T-cell (primary cell): ENCODE measurements at regions not wholly inside any gene's neighbourhood (a gene's known extent, or its start where the extent isn't known, plus 50 kb on each side); places are given as distances from the start of the nearest gene placed in this dataset.

Experiments
- ATAC-seq, 4 experiments: fragments of 200-7000 bp in 3 of 4; fragments of 150-1000 bp in 1 of 4; cut with Tn5 transposase; replicated peaks in 1 of 4; 1 replicate in 3 of 4; 2 replicates in 1 of 4; pipeline ENCODE4 v1.10.0; 2021; ENCODE audit warnings: moderate library complexity in 3 of 4, mild to moderate bottlenecking in 2 of 4, moderate number of reproducible peaks in 1 of 4
- CTCF ChIA-PET, 2 donors: fragments of 300-600 bp; sonication (Branson Sonifier 250); formaldehyde crosslinking; loops; one replicate each; lab custom pipeline; 2022; ENCODE audit warnings: antibody characterized with exemption in 2 of 2; lab: Charles Lee
- POLR2A ChIA-PET, 2 donors: fragments of 300-600 bp; sonication (Branson Sonifier 250); formaldehyde crosslinking; loops; one replicate each; lab custom pipeline; 2022; ENCODE audit warnings: antibody characterized with exemption in 2 of 2; lab: Charles Lee
- DNase-seq, 35 experiments: peaks; one replicate each; pipeline versions ENCODE4 v3.0.0 to v3.0.0-alpha.2; 2013 to 2023
- H3K27ac ChIP-seq: one replicate; pipeline ENCODE4 v1.5.1; 2013; ENCODE audit warnings: low read length
- H3K27me3 ChIP-seq, 2 experiments: replicated peaks in 1 of 2; 1 replicate in 1 of 2; 2 replicates in 1 of 2; pipeline versions ENCODE4 v1.6.1 to v1.7.0; 2013; ENCODE audit warnings: low read length in 1 of 2, mixed read lengths in 1 of 2; ENCODE audit not compliant: control insufficient read depth in 2 of 2, insufficient read depth in 2 of 2; ENCODE audit errors: extremely low read depth in 1 of 2
- H3K36me3 ChIP-seq, 2 donors: 1 replicate in 1 of 2; 2 replicates in 1 of 2; pipeline versions ENCODE4 v1.6.1 to v1.7.0; 2013; ENCODE audit warnings: low read length in 1 of 2; ENCODE audit not compliant: control insufficient read depth in 2 of 2, insufficient read depth in 1 of 2; ENCODE audit errors: extremely low read depth in 1 of 2
- H3K4me1 ChIP-seq, 2 experiments: 1 replicate in 1 of 2; 2 replicates in 1 of 2; pipeline versions ENCODE4 v1.6.1 to v1.7.0; 2013; ENCODE audit warnings: low read length in 2 of 2, mixed read lengths in 1 of 2; ENCODE audit not compliant: insufficient read depth in 2 of 2, control insufficient read depth in 1 of 2; ENCODE audit errors: extremely low read depth in 1 of 2
- H3K4me3 ChIP-seq, 2 donors: 1 replicate in 1 of 2; 2 replicates in 1 of 2; pipeline versions ENCODE4 v1.5.1 to v1.7.0; 2013; ENCODE audit warnings: mild to moderate bottlenecking in 2 of 2, low read length in 1 of 2, moderate library complexity in 1 of 2; ENCODE audit not compliant: control insufficient read depth in 1 of 2; ENCODE audit errors: extremely low read depth in 1 of 2
- H3K9me3 ChIP-seq: 2 replicates; pipeline ENCODE4 v1.7.0; 2013
- H3K27ac Mint-ChIP-seq, 2 donors: one replicate each; pipeline ENCODE4 v1.8.0; 2020 to 2021; ENCODE audit warnings: mild to moderate bottlenecking in 2 of 2, mixed read lengths in 2 of 2
- H3K27me3 Mint-ChIP-seq, 2 donors: one replicate each; pipeline ENCODE4 v1.8.0; 2021 to 2022; ENCODE audit warnings: mixed read lengths in 2 of 2
- H3K36me3 Mint-ChIP-seq: one replicate; pipeline ENCODE4 v1.8.0; 2021; ENCODE audit warnings: mixed read lengths
- H3K4me1 Mint-ChIP-seq, 3 donors: one replicate each; pipeline ENCODE4 v1.8.0; 2020 to 2022; ENCODE audit warnings: mixed read lengths in 3 of 3, mild to moderate bottlenecking in 1 of 3
- H3K4me3 Mint-ChIP-seq, 3 donors: one replicate each; pipeline ENCODE4 v1.8.0; 2020 to 2022; ENCODE audit warnings: mild to moderate bottlenecking in 3 of 3, mixed read lengths in 3 of 3, moderate library complexity in 3 of 3
- H3K9me3 Mint-ChIP-seq, 3 donors: one replicate each; pipeline ENCODE4 v1.8.0; 2020 to 2022; ENCODE audit warnings: mixed read lengths in 3 of 3
- WGBS: methylation state at CpG from one replicate; pipeline ENCODE4 v1.1.5; 2013; ENCODE audit warnings: missing lambda C conversion rate; ENCODE audit not compliant: insufficient coverage; 5-methylcytosine and 5-hydroxymethylcytosine counted together

DNA sequence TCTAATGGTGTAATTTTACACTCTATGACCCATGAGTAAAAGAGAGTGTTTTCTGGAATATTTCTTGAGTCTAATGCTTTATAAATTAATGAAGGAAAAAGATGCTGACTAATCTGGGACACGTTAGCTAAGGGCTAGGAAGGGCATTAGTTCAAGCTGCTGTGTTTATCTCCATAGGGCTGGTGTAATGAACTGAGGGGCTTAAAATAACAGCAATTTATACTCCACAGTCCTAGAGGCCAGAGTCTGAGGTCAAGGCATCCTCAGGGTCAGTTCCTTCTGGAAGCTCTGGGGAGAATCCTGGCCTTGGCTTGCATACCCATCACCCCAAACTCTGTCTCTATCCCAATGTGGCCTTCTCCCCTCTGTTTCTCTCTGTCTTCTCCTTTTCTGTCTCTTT, 105.2 kb upstream of the PFKP start:
- ChIA-PET POLR2A (no interaction called here), CTCF (no interaction called here)
- peaks cover 18 to 25% of the 10 kb centered on the region in 2 donors for H3K27me3 Mint-ChIP-seq
- no peak overlapping the region for H3K4me3 Mint-ChIP-seq
- DNase-seq (no peak), ATAC-seq (no peak)
- H3K9me3 Mint-ChIP-seq, result peaks cover 0 to 4% (median 0%) of the 10 kb centered on the region in 3 donors
- Histone ChIP-seq H3K4me1 (no peaks in the 10 kb centered on the region), H3K27ac (no peak overlapping the region), H3K36me3 (no peaks in the 10 kb centered on the region), H3K9me3 (no peaks in the 10 kb centered on the region), H3K4me3 (no peak overlapping the region), H3K27me3 (peaks cover 0 to 13% of the 10 kb centered on the region in 2 experiments)
- H3K27ac Mint-ChIP-seq, result no peak overlapping the region
- WGBS, result no CpG with 5 or more reads among the region's 1 CpG
- no peaks in the 10 kb centered on the region for H3K4me1 Mint-ChIP-seq
- no peaks in the 10 kb centered on the region for H3K36me3 Mint-ChIP-seq

DNA sequence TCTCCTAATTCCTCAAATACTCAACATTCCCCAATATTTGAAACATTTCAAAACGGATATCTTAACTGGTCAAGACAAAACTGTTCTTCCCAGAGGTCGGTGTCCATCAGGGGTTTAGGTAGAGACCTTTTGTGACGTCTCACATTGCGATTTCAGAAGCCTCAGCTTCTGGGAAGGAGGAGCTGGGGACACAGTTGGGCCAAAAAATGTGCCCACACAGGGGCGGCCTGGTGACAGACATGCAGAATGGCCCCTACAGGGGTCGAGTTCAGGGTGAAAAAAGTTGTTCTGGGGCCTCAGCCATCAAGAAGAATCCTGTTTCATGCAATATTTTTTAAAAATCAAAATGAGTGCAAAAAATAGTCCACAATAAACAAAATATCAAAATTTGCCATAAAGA, 108.7 kb upstream of the PFKP start:
- peaks cover 9 to 17% of the 10 kb centered on the region in 2 donors for H3K27me3 Mint-ChIP-seq
- Histone ChIP-seq H3K9me3 (no peaks in the 10 kb centered on the region), H3K4me3 (no peak overlapping the region), H3K27me3 (peaks cover 0 to 13% of the 10 kb centered on the region in 2 experiments), H3K36me3 (no peaks in the 10 kb centered on the region), H3K27ac (no peak overlapping the region), H3K4me1 (no peaks in the 10 kb centered on the region)
- no peak overlapping the region for H3K27ac Mint-ChIP-seq
- H3K36me3 Mint-ChIP-seq, result no peaks in the 10 kb centered on the region
- no peak overlapping the region for H3K4me3 Mint-ChIP-seq
- ChIA-PET CTCF (no interaction called here), POLR2A (no interaction called here)
- H3K4me1 Mint-ChIP-seq, result no peaks in the 10 kb centered on the region
- DNase-seq (no peak), ATAC-seq (no peak)
- WGBS, result 67% methylated on average over 5 of the region's 6 CpGs
- no peaks in the 10 kb centered on the region for H3K9me3 Mint-ChIP-seq

DNA sequence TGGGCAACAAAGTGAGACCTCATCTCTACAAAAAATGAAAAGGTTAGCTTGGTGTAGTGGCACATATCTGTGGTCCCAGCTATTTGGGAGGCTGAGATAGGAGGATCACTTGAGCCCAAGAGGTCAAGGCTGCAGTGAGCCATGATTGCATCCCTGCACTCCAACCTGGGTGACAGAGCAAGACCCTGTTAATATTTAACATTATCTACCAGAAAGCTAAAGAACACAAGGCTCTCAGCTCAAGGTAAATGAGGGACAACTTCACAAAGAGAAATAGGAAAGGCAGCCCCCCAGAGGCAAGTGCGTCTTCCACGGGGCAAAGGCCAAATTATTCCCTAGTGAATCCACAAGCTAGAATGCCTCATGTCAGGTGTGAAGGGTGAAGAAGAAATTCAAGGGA, 109.6 kb upstream of the PFKP start:
- ChIA-PET POLR2A (no interaction called here), CTCF (interaction anchor here in 1 of 2 donors (0.6 kb wide), 1 partner anchor 25 kb away, joined by 3 read pairs; no protein-coding TSS in a partner anchor)
- H3K27me3 Mint-ChIP-seq, result peaks cover 12 to 14% of the 10 kb centered on the region in 2 donors
- H3K36me3 Mint-ChIP-seq, result no peaks in the 10 kb centered on the region
- no peak overlapping the region for H3K4me3 Mint-ChIP-seq
- H3K9me3 Mint-ChIP-seq, result no peaks in the 10 kb centered on the region
- no CpG with 5 or more reads among the region's 2 CpGs for WGBS
- DNase-seq, result no peak
- no peaks in the 10 kb centered on the region for H3K4me1 Mint-ChIP-seq
- no peaks in the 10 kb centered on the region for H3K4me1 ChIP-seq
- ATAC-seq, result no peak
- H3K36me3 ChIP-seq, result no peaks in the 10 kb centered on the region
- H3K4me3 ChIP-seq, result no peak overlapping the region
- H3K27ac Mint-ChIP-seq, result no peak overlapping the region
- H3K9me3 ChIP-seq, result no peaks in the 10 kb centered on the region
- peaks cover 0 to 8% of the 10 kb centered on the region in 2 experiments for H3K27me3 ChIP-seq
- no peak overlapping the region for H3K27ac ChIP-seq

DNA sequence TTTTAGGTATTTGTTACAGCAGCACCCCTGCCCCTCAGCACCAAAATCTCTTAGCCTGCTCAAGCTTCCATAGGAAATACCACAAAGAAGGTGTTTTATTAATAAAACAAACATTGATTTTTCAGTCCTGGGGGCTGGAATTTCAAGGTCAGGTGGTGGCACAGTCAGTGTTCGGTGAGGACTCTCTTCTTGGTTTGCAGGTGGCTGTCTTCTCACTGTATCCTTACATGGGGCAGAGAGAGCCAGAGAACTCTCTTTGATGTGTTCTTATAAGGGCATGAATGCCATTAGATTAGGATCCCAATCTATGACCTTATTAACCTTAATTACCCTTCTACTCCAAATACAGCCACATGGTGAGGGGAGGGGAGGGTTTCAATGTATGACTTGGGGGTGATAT, 112.3 kb upstream of the PFKP start:
- CTCF ChIA-PET, result no interaction called here
- no peaks in the 10 kb centered on the region for H3K9me3 ChIP-seq
- POLR2A ChIA-PET, result no interaction called here
- no peaks in the 10 kb centered on the region for H3K9me3 Mint-ChIP-seq
- H3K4me3 ChIP-seq, result no peak overlapping the region
- H3K27me3 Mint-ChIP-seq, result peaks cover 12 to 21% of the 10 kb centered on the region in 2 donors
- no peak for DNase-seq
- no peak overlapping the region for H3K27ac ChIP-seq
- no peaks in the 10 kb centered on the region for H3K36me3 ChIP-seq
- WGBS, result no CpG with 5 or more reads among the region's 1 CpG
- peaks cover 0 to 5% (median 2%) of the 10 kb centered on the region in 3 donors for H3K4me1 Mint-ChIP-seq
- H3K27me3 ChIP-seq, result peaks cover 0 to 18% of the 10 kb centered on the region in 2 experiments
- H3K27ac Mint-ChIP-seq, result no peak overlapping the region
- no peak overlapping the region for H3K4me3 Mint-ChIP-seq
- no peaks in the 10 kb centered on the region for H3K36me3 Mint-ChIP-seq
- peaks cover 0 to 5% of the 10 kb centered on the region in 2 experiments for H3K4me1 ChIP-seq
- no peak for ATAC-seq

DNA sequence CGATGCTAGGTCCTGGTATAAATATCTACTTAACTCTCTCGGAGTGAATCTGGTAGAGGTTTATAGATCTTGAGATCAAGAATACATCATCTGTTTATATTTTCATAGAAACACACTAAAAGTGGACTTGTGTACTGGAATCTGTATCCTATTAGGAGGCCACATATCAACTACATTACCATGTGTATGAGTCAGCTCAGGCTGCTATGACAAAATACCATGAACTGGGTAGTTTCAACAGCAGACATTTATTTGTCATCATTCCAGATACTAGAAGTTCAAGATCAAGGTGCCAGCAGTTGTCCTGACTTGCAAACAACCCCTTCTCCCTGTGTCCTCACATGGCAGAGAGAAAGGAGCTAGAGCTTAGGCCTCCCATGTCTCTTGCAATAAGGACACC, 113.9 kb upstream of the PFKP start:
- no peak overlapping the region for H3K4me3 ChIP-seq
- no CpG with 5 or more reads among the region's 2 CpGs for WGBS
- H3K27ac Mint-ChIP-seq, result no peak overlapping the region
- no peaks in the 10 kb centered on the region for H3K36me3 Mint-ChIP-seq
- CTCF ChIA-PET, result no interaction called here
- H3K4me1 Mint-ChIP-seq, result peaks cover 0 to 14% (median 11%) of the 10 kb centered on the region in 3 donors
- peaks cover 7 to 29% of the 10 kb centered on the region in 2 donors for H3K27me3 Mint-ChIP-seq
- H3K27ac ChIP-seq, result no peak overlapping the region
- H3K4me3 Mint-ChIP-seq, result no peak overlapping the region
- H3K27me3 ChIP-seq, result peaks cover 0 to 25% of the 10 kb centered on the region in 2 experiments
- H3K9me3 Mint-ChIP-seq, result no peaks in the 10 kb centered on the region
- POLR2A ChIA-PET, result no interaction called here
- no peaks in the 10 kb centered on the region for H3K9me3 ChIP-seq
- peaks cover 0 to 13% of the 10 kb centered on the region in 2 experiments for H3K4me1 ChIP-seq
- ATAC-seq, result no peak
- H3K36me3 ChIP-seq, result no peaks in the 10 kb centered on the region
- DNase-seq, result no peak

DNA sequence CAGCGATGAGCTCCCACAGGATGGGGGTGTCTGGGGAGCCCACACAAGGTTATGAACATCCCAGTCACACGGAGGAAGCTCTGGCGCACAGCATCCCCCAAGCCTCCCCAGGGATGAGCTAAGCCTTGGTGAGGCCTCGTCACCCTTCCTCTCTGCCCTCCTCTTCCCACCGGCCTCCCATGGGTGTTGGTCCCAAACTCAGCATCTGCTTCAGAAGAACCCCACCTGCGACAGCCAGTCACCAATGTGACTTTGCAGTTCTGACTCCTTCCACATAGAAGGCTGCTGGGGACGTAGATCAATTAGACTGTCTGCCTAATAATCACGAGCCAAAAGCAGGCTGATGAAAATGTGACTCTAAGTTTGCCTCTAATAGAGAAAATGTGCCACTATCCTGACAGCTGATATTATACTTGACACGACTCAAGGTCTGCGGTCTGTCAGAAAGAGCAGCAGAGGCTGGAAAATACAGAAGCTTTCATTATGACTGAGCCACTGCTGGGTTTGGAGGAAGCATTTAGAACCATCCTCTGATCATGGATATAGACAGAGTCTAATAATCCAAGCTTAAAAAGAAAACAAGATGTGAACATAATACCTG, 116.0 kb upstream of the PFKP start:
- ChIA-PET POLR2A (no interaction called here), CTCF (no interaction called here)
- H3K36me3 ChIP-seq, result no peaks in the 10 kb centered on the region
- Mint-ChIP-seq H3K4me1 (peaks cover 0 to 15% (median 11%) of the 10 kb centered on the region in 3 donors), H3K9me3 (no peaks in the 10 kb centered on the region), H3K4me3 (no peak overlapping the region), H3K27me3 (peaks cover 7 to 32% of the 10 kb centered on the region in 2 donors), H3K27ac (no peak overlapping the region), H3K36me3 (no peaks in the 10 kb centered on the region)
- H3K4me1 ChIP-seq, result peaks cover 0 to 13% of the 10 kb centered on the region in 2 experiments
- peaks cover 0 to 25% of the 10 kb centered on the region in 2 experiments for H3K27me3 ChIP-seq
- ATAC-seq (no peak), DNase-seq (no peak)
- no peak overlapping the region for H3K27ac ChIP-seq
- WGBS, result 70% methylated on average over 9 of the region's 10 CpGs
- no peak overlapping the region for H3K4me3 ChIP-seq
- H3K9me3 ChIP-seq, result no peaks in the 10 kb centered on the region
